ENCODE measurements at regions not wholly inside any gene's neighbourhood (a gene's known extent, or its start where the extent isn't known, plus 50 kb on each side); places are given as distances from the start of the nearest gene placed in this dataset.
"Not testable (repeated sequence)": the region's sequence is repeated elsewhere in the genome, so short reads cannot be mapped to it uniquely, and the experiment has no call there.

- no peak for DNase-seq
Observed at GRCh38 chr3:21017115-21017852, 733.7 kb downstream of the ZNF385D start.

DNA sequence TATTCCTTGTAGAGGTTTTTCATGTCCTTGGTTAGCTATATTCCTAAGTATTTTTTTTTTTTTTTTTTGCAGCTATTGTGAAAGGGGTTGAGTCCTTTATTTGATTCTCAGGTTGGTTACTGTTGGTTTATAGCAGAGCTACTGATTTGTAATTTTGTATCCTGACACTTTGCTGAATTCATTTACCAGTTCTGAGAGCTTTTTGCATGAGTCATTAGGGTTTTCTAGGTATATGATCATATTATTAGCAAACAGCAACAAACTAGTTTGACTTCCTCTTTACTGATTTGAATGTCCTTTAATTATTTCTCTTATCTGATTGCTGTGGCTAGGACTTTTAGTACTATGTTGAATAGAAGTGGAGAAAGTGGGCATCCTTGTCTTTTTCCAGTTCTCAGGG lies 737.4 kb downstream of the ZNF385D start:
- DNase-seq = no peak

DNA sequence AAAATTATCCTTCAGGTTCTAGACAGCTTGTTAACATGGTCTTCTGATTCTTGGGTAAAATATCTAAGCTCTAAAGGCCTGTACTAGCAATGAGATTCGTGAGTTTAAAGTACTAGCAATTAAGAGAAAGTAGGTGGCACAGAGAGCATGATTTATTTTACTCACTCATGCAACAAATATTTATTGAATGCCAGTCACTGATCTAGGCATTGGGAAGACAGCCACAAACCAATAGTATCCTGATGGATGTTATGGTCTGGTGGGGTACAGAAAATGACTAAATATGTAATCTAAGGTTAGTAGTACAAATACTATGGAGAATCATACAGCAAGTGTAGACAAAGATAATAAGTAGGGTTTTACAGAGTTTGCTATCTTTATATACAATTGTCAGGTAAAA lies 751.3 kb downstream of the ZNF385D start:
- no peak for DNase-seq

- DNase-seq = no peak
Observed at GRCh38 chr3:20997183-20997582, 753.8 kb downstream of the ZNF385D start.

DNA sequence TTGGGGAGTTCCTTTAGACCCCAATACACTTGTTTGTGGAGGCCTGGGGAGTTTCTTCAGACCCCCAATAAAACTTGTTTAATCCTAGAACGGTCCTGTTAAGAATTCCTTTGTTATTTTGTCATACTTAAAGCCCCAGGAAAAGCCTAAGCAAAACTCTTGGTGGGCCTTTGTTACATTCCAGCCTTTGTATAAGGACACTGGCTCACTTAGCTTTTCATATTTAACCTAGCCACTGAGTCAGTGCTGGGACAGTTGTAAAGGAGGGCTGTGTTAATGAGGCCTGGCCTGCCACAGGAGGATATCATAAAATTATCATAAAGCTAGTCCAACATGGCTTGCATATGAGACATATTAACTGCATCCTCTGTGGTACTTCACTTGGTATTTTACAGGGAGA lies 760.1 kb downstream of the ZNF385D start:
- DNase-seq = no peak

GRCh38 chr3:20989653-20990052 lies 761.4 kb downstream of the ZNF385D start:
- DNase-seq = not testable (repeated sequence)

DNA sequence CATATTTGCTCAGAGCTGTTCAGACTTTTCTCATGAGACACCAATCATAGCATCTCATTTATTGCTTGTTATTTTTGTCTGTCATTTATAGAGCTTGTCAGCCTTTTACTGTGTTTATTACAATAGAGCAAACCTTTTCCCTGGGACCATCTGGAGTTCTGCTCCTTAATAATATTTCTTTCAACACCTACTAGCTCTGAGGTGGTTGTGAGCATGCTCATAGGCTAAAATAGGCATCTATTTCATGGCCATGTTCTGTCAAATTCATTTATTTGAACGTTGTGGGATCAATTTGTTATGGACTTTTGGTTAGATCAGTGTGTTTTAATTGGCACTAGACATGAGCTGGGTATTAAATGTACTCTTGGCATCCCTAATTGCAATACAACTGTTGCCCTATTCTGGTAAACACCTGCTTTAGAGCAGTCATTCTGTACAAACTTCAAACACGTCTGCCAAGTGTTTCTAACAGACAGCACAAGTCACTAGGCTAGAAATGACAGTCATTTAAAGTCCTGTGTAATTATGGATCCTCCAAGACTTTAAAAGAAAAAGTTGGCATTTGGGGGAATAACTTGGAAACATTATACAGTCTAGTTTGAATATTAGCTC lies 766.3 kb downstream of the ZNF385D start:
- DNase-seq = no peak

GRCh38 chr3:20975188-20975651 lies 775.8 kb downstream of the ZNF385D start:
- no peak for DNase-seq

DNA sequence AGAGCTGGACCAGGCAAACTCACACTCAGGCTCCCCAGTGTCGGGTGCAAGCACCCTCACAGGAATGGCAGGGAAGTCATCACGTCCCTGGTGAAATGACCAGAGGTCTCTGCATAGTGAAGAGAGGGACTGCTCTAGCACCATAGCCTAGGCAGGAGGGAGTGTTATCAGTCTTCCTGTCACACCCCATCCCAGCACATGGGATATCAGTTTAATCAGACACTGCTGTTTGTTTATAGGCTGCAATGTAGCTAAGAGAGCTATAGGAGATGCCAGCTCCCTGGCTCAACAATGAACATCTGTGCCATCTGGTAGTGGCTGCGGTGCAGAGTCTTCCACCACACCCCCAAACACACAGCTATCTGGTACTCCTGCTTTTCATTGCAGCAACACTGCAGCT lies 776.6 kb downstream of the ZNF385D start:
- no peak for DNase-seq

GRCh38 chr3:20970807-20971206 lies 780.2 kb downstream of the ZNF385D start:
- not testable (repeated sequence) for DNase-seq

DNA sequence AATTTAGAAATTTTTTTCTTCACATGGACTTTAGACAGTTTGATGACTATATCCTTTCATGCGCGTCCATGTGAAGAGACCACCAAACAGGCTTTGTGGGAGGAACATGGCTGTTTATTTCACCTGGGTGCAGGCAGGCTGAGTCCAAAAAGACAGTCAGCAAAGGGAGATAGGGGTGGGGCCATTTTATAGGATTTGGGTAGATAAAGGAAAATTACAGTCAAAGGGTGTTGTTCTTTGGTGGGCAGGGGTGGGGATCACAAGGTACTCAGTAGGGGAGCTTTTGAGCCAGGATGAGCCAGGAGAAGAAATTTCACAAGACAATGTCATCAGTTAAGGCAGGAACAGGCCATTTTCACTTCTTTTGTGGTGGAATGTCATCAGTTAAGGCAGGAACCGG lies 781.5 kb upstream of the SGO1 start:
- DNase-seq = not testable (repeated sequence)

- DNase-seq = no peak
Observed at GRCh38 chr3:20958161-20958560, 772.2 kb upstream of the SGO1 start.

DNA sequence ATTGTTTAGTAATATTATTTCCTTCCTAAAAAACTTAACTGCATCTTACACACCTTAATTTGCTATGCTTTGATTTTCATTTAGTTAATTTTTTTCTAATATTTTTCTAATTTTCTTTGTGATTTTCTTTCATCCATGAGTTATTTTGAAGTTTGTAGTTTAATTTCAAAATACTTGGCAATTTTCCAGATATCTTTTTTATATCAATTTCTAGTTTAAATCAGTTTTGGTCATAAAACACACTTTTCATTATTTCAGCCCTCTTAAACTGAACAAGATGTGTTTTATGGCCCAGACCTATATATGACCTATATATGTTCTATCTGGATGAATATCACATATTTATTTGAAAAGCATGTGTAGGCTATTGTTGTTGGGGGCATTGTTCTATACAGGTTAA lies 759.9 kb upstream of the SGO1 start:
- no peak for DNase-seq

DNA sequence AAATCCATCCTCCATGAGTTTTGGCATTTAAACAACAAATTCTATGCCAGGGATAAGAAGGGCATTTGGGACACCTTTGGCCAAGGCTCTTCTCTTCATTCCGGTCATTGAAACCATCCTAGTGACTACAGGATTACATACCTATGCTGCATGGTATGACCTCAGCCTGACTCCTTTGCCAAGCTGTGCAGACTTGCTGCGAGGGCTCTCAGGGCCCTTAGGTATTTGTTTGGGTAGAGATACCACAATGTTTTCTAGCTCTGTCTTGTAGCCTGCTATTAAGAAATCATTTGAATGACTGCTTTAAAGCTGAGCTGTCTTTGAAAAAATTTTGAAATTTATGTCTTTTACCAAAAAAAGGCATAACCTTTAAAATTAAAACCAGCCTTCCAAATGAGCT lies 749.8 kb upstream of the SGO1 start:
- no peak for DNase-seq

- DNase-seq = no peak
Observed at GRCh38 chr3:20931834-20932233, 745.8 kb upstream of the SGO1 start.

DNA sequence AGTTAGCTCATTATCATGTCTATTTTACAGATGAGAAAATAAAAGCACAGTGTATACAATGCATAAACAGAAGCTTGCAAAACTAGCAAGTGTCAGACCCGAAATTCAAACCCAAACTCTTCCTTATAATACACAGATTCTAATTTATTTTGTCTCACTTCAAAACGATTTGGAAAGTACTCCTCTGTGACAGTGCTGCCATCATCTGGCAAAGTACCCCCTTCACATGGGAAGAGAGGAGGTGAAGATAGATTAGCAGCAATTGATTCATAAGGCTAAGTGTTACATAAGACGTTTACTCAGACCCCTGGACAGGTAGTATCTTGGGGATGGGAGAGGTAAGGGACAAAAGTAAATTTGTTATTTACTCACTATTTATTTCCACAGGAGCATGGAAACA lies 744.0 kb upstream of the SGO1 start:
- DNase-seq = no peak

- no peak for DNase-seq
Observed at GRCh38 chr3:20924646-20925385, 738.8 kb upstream of the SGO1 start.

DNA sequence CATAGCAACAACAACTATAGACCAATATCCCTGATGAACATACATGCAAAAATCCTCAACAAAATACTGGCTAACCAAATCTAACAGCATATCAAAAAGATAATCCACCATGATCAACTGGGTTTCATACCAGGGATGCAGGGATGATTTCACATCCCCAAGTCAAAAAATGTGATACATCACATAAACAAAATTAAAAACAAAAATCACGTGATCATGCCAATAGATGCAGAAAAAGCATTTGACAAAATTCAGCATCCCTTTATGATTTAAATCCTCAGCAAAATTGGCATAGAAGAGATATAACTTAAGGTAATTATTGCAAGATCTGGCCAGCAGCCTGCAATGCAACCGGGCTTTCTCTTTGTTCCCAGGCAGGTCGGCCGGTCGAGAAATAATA lies 735.1 kb upstream of the SGO1 start:
- DNase-seq = not testable (repeated sequence)

DNA sequence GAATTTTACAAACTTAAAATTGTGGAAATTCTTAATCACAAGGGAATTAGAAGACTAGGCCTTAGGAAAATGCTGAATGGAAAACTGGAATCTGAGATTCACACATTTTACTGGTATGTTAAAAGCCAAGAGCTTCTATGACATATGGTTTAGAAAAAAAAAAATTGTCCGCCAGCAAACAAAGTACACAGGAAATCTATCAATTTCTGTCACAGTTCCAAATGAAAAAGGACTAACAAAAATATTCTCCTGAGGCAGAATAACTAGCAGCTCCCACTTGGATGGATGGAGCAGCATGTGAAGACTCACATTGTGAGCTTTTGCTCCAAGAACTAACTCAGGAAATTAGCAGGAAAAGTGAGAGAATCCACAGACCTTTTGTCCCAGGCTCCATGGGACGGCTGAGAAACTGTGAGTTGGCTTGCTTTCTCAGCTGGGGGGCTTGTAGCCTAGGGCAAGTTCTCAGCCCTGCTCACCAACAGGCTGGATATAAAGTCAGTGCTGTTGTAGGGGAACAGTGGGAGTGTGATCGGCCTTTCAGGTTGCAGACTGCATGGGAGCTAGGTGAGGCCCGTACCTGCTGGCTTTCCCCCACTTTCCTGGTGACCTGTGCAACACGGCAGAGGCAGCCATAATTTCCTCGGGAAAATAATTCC lies 731.1 kb upstream of the SGO1 start:
- DNase-seq = no peak

DNA sequence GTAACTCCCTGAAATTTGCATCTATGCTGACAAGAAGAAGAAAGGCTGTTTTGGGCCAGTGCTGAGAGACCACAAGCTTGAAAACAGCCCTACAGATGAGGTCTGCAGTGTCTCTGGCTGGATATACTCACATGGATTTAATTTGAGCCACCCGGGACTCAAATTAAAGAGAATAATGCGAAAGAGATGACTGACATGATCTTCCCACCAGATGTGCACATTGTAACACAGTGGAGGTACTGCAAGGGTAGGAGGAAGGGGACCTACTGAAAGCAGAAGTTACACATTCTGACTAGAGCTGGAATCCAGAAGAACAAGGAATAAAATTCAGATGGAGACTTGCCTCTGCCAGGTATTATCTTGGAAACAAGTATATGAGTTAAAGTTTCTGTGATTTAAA lies 728.3 kb upstream of the SGO1 start:
- no peak for DNase-seq

DNA sequence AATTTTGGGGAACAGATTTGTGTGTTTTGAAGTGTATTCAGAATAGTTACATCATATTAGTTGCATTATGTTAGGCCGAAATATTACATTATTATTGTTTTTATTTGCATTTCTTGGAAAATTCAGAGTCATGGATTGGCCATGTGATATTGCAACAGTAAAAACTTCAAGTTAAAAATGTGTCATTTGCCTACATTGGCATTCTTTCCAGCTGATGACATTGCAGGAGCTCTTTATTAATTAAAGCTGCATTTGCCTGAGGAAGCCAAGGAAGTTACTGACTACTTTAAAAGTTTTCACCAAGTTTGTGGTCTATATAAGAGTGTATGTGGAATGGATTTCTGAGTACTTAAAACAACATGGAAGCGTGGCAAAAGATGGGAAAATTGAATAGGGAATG lies 726.4 kb upstream of the SGO1 start:
- DNase-seq = no peak

DNA sequence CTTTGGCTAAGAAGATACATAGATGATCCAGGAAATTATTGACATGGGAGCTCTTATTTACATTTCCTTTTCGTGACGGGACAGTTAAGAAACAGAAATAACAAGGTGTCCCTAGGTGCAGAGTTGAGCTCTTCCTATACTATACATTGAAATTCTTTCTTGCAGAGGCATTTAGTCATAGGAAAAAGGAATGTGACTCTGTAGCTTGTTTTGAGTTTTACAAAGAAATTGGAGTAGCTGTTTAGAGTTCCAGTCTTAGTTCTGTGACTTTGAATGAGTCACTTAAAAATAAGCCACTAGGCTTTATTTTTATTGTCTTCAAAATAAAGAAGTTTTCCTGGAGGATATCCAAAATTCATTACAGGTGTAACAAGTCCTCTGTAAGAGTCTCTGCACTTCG lies 723.5 kb upstream of the SGO1 start:
- no peak for DNase-seq

- no peak for DNase-seq
Observed at GRCh38 chr3:20905210-20905805, 719.3 kb upstream of the SGO1 start.
